GM19238 (cell line): ENCODE measurements at regions not wholly inside any gene's neighbourhood (a gene's known extent, or its start where the extent isn't known, plus 50 kb on each side); places are given as distances from the start of the nearest gene placed in this dataset.
A peak's percentile ranks its signal among the peaks of the same experiment; 100 is the strongest.

Experiments
- DNase-seq: peaks from one replicate; pipeline ENCODE4 v3.0.0; 2011; ENCODE audit warnings: low spot score; ENCODE audit not compliant: insufficient read length

- no peak for DNase-seq
These were observed 282.5 kb upstream of the HTR2A start for GRCh38 chr13:47179321-47179720.

DNA sequence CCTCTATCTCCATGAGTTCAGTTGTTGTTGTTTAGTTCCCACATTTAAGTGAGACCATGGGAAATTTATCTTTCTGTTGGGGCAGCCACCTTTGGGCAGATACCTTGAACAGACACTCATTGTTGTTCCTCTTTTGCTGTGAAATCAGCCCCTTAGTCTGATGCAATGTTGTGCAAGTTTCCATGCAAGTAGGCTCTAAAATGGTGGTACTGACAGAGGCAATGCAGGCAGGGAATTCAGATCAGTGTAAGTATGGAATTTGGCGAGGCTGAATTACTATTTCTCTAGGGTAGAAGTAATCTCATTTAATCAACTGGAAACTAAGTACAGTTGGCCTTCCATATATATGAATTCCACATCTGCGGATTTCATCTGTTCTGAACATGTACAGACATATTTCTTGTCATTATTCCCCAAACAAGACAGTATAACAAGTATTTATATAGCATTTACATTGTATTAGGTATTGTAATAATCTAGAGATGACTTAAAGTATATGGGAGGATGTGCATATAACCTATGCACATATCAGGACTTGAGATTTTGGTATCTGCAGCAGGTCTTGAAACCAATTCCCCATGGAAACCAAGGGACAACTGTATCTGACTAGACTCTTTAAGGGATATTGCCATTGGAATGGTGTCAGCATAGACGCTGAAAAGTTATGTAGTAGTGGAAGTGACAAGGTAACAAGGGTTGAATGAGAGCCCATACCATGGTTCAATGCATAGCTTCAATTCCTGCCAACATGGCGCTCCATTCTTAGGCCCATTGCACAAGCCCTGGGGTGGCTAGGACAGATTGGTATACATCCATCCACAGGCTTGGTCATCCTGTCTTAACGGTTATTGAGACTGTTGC lies 281.5 kb upstream of the HTR2A start:
- DNase-seq: no peak

DNA sequence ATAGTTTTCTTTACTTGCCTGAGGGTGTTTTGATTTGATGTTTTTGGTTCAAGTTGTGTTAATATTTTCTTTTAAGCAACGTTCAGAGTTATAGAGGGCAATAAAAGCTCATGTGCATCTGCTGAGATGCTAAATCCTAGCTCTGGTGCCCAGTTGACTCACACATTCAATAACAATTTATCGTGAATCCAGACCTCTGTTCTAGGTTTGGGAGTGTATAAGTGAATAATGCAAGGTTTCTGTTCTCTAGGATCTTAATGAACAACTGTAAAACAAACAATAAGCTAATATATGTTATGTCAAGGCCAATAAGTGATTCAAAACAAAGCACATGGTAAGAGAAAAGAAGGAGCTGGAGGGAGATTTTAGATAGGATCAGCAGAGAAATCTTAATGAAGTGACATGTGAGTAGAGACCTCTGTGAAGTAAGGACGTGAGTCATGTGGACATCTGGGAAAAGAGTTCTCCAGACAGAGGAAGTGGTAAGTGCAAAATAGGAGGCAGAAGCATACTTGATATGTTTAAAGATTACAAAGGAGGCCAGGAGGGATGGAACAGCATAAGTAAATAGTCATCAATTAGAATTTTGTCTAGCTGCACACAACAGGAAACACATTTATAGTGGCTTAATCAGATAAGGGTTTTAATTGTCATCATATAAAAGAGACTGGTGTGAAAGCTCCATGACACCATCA lies 278.5 kb upstream of the HTR2A start:
- DNase-seq: no peak

- DNase-seq: no peak
These were observed 274.1 kb upstream of the HTR2A start for GRCh38 chr13:47170971-47171370.

- DNase-seq: no peak
These were observed 271.8 kb upstream of the HTR2A start for GRCh38 chr13:47168618-47169017.

- no peak for DNase-seq
These were observed 271.2 kb upstream of the HTR2A start for GRCh38 chr13:47168066-47168465.

GRCh38 chr13:47166336-47166735 lies 269.5 kb upstream of the HTR2A start:
- DNase-seq: no peak

DNA sequence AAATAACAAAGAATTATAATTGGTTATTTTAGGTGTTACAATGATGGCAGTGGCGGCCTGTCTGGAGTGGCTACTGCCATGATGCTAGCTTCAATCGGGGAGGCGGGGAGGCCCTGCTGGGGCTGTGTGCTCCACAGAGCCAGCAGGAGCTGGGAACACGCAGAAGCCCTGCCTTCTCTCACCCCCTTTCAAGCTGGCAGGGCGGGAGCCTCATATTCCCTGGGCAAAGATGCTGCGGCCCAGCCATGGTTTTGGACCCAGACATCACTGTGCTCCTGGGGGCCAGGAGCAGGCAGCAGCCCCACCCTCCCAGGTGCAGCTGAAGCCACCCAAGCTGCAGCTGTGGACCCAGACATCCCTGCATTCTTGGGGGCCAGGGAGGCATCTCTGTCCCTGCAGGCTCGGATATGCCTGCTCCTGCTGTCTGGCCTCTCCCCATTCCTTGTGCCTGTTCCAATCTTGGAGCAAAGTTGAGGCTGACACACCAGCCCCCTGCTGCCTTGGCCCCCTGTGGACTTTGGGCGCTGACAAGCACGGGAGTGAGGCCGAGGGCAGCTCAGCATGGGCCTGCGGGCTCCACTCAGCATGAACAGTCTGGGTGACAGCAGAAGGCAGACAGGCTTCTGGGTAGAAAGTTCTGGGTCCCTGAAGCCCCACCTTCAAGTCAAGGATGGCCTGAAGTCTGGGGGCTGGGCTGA lies 263.1 kb upstream of the HTR2A start:
- DNase-seq: no peak

DNA sequence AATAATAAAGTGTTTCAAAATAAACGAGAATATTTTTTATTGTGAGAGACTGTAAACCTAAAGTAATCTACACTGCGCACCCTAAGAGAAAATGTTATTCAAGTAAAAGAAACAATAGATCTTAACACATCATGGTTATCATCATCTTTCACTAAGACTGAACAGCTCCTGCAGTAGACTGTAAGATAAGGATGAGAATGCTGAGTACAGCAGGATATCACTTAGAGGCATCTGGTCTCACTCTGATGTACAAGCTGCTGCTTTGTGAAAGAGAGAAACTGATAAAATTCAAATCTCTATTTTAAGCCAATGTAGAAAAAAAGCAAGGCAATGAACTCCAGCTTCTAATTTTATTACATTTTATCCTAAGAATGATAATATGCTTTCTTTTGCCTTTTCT lies 261.7 kb upstream of the HTR2A start:
- DNase-seq: no peak

DNA sequence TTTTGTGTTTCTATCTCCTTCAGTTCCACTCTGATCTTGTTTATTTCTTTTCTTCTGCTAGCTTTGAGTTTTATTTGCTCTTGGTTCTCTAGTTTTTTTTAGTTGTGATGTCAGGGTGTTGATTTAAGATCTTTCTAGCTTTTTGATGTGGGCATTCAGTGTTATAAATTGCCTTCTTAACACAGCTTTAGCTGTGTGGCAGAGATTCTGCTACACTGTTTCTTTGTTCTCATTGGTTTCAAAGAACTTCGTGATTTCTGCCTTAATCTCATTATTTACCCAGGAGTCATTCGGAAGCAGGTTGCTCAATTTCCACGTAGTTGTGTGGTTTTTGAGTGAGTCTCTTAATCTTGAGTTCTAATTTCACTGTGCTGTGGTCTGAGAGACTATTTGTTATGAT lies 251.7 kb upstream of the HTR2A start:
- DNase-seq: no peak

- DNase-seq: no peak
These were observed 250.9 kb upstream of the HTR2A start for GRCh38 chr13:47147812-47148119.

- peak; percentile 14 for DNase-seq
These were observed 250.3 kb upstream of the HTR2A start for GRCh38 chr13:47146991-47147811.

GRCh38 chr13:47146136-47146535 lies 249.3 kb upstream of the HTR2A start:
- no peak for DNase-seq

DNA sequence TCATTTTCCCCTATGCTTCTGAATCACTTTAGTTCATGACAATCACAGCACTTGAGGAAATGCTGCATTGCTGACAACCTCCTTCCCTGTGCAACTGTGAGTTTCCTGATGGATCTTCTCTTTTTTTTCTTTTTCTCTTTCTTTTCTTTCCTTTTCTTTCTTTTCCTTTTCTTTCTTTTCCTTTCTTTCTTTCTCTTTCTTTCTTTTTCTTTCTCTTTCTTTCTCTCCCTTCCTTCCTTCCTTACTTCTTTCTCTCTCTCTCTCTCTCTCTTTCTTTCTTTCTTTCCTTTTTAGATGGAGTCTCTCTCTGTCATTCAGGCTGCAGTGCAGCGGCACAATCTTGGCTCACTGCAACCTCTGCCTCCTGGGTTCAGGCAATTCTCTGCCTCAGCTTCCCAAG lies 247.9 kb upstream of the HTR2A start:
- DNase-seq: no peak

GRCh38 chr13:47142105-47142504 lies 245.3 kb upstream of the HTR2A start:
- no peak for DNase-seq

GRCh38 chr13:47139519-47139918 lies 242.7 kb upstream of the HTR2A start:
- no peak for DNase-seq

DNA sequence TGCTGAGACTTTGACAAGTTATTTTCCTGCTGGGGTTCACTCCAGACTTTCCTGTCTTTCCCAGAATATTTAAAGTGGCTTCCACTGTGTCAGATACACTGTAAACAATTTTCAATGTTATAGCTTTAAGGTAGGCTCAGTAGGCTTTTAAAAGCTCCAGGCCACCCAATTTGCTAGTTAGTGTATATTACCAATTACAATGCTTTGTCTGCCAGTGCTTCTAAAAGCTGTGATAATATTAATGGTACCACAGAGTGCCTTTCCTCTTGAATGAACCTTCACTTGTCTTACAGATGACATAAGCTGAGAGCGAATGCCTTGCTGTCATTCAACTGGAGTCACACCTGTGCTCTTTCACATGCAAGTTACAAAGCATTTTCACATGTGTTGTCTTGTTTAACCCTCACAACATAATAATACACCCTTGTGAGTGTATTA lies 239.7 kb upstream of the HTR2A start:
- no peak for DNase-seq

- no peak for DNase-seq
These were observed 239.1 kb upstream of the HTR2A start for GRCh38 chr13:47135800-47136503.

DNA sequence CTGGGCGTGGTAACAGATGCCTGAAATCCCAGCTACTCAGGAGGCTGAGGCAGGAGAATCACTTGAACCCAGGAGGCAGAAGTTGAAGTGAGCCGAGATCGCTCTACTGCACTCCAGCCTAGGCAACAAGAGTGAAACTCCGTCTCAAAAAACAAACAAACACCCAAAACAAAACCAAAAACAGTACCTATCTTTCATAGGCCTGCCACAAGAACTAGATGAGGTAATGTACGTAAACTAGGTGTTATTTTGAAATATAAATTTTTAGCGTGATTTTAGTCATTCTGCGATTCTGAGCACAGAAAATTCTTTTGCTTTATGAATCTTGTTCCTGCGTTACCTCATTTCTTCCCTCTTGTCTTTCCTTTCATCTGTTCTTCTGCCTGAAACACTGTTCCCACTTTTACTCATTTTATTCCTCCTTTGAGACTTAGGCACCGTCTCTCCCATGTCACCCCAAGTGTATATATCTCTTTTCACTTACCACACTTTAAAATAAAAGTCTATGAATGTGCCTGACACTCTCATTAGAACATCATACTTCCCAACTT lies 238.2 kb upstream of the HTR2A start:
- no peak for DNase-seq

GRCh38 chr13:47133011-47133445 lies 236.2 kb upstream of the HTR2A start:
- no peak for DNase-seq

- DNase-seq: no peak
These were observed 232.6 kb upstream of the HTR2A start for GRCh38 chr13:47129461-47129860.
